Ascending aorta (tissue), 2 donors: ENCODE measurements at regions not wholly inside any gene's neighbourhood (a gene's known extent, or its start where the extent isn't known, plus 50 kb on each side); places are given as distances from the start of the nearest gene placed in this dataset.
"Not testable (repeated sequence)": the region's sequence is repeated elsewhere in the genome, so short reads cannot be mapped to it uniquely, and the experiment has no call there.

ENCODE experiments used
- DNase-seq, 2 donors: peaks; one replicate each; pipeline ENCODE4 v3.0.0-alpha.2; 2019; ENCODE audit warnings: low spot score in 2 of 2
- H3K27ac ChIP-seq, 2 donors: fragments of 200-600 bp; sonication (generic); one replicate each; pipeline ENCODE4 v1.5.1; 2016 to 2017; ENCODE audit warnings: mild to moderate bottlenecking in 1 of 2
- H3K27me3 ChIP-seq: fragments of 200-600 bp; sonication (generic); one replicate; pipeline ENCODE4 v1.5.1; 2017
- H3K36me3 ChIP-seq, 2 donors: fragments of 200-600 bp; sonication (generic); one replicate each; pipeline ENCODE4 v1.5.1; 2016
- H3K4me1 ChIP-seq, 2 donors: fragments of 200-600 bp; sonication (generic); one replicate each; pipeline ENCODE4 v1.5.1; 2016 to 2017; ENCODE audit warnings: mild to moderate bottlenecking in 1 of 2
- H3K4me3 ChIP-seq, 2 donors: fragments of 200-600 bp; sonication (generic); one replicate each; pipeline ENCODE4 v1.5.1; 2016 to 2017; ENCODE audit warnings: mild to moderate bottlenecking in 1 of 2
- H3K9me3 ChIP-seq, 2 donors: fragments of 200-600 bp; sonication (generic); one replicate each; pipeline ENCODE4 v1.5.1; 2016
- CTCF ChIP-seq, 3 experiments: fragments of 200-600 bp in 2 of 3; fragments of 450-650 bp in 1 of 3; sonication (generic) in 2 of 3; IDR thresholded peaks; one replicate each; pipeline ENCODE4 v1.5.1; 2016 to 2019; ENCODE audit warnings: antibody characterized with exemption in 3 of 3, mild to moderate bottlenecking in 1 of 3, moderate library complexity in 1 of 3
- intact Hi-C: fragments of 100-400 bp; cut with DNase I; formaldehyde crosslinking; loops from one replicate; pipeline ENCODE4 v1.15.1; 2023

GRCh38 chr2:55804535-55804934 is 110.9 kb upstream of the PNPT1 start:
- intact Hi-C loops = no loop called here
- peaks cover 3 to 23% of the 10 kb centered on the region in 2 donors for H3K4me1 ChIP-seq
- no peaks in the 10 kb centered on the region for H3K9me3 ChIP-seq
- H3K36me3 ChIP-seq = no peaks in the 10 kb centered on the region
- H3K27me3 ChIP-seq = no peaks in the 10 kb centered on the region
- no peak for TF ChIP-seq CTCF (IDR thresholded peaks at IDR 0.05)
- DNase-seq = no peak
- H3K4me3 ChIP-seq = peak overlapping the region in 1 of 2 donors; percentile 16
- peak overlapping the region; percentile 10 to 13 for H3K27ac ChIP-seq

GRCh38 chr2:55802067-55802466 is 108.4 kb upstream of the PNPT1 start:
- no peak for TF ChIP-seq CTCF (IDR thresholded peaks at IDR 0.05)
- intact Hi-C loops = no loop called here
- H3K36me3 ChIP-seq = no peaks in the 10 kb centered on the region
- no peak for DNase-seq
- H3K4me3 ChIP-seq = no peak overlapping the region
- H3K4me1 ChIP-seq = peaks cover 3 to 23% of the 10 kb centered on the region in 2 donors
- no peak overlapping the region for H3K27ac ChIP-seq
- no peaks in the 10 kb centered on the region for H3K9me3 ChIP-seq
- no peaks in the 10 kb centered on the region for H3K27me3 ChIP-seq

GRCh38 chr2:55801436-55801835 is 107.8 kb upstream of the PNPT1 start:
- intact Hi-C loops = no loop called here
- Histone ChIP-seq H3K27ac (no peak overlapping the region), H3K36me3 (no peaks in the 10 kb centered on the region), H3K4me3 (no peak overlapping the region), H3K9me3 (no peaks in the 10 kb centered on the region), H3K27me3 (no peaks in the 10 kb centered on the region), H3K4me1 (peaks cover 3 to 23% of the 10 kb centered on the region in 2 donors)
- DNase-seq = no peak
- TF ChIP-seq CTCF (IDR thresholded peaks at IDR 0.05) = no peak

- H3K4me1 ChIP-seq, H3K9me3 ChIP-seq, H3K36me3 ChIP-seq, H3K4me3 ChIP-seq, DNase-seq, H3K27me3 ChIP-seq, H3K27ac ChIP-seq, intact Hi-C loops: not testable (repeated sequence)
Observed at GRCh38 chr2:55799624-55800023, 106.0 kb upstream of the PNPT1 start.

GRCh38 chr2:55796121-55796520 is 102.5 kb upstream of the PNPT1 start:
- no peak for TF ChIP-seq CTCF (IDR thresholded peaks at IDR 0.05)
- H3K27me3 ChIP-seq = no peaks in the 10 kb centered on the region
- H3K4me3 ChIP-seq = no peak overlapping the region
- no peak for DNase-seq
- H3K27ac ChIP-seq = no peak overlapping the region
- H3K4me1 ChIP-seq = no peaks in the 10 kb centered on the region
- no peaks in the 10 kb centered on the region for H3K36me3 ChIP-seq
- intact Hi-C loops = no loop called here
- no peaks in the 10 kb centered on the region for H3K9me3 ChIP-seq

GRCh38 chr2:55793602-55794001 is 100.0 kb upstream of the PNPT1 start:
- H3K27ac ChIP-seq, H3K36me3 ChIP-seq, H3K27me3 ChIP-seq, DNase-seq, H3K4me3 ChIP-seq, intact Hi-C loops, H3K9me3 ChIP-seq, H3K4me1 ChIP-seq: not testable (repeated sequence)

- intact Hi-C loops = no loop called here
- Histone ChIP-seq H3K36me3 (no peaks in the 10 kb centered on the region), H3K27me3 (no peaks in the 10 kb centered on the region), H3K9me3 (no peaks in the 10 kb centered on the region), H3K4me1 (no peaks in the 10 kb centered on the region), H3K4me3 (no peak overlapping the region), H3K27ac (no peak overlapping the region)
- no peak for DNase-seq
- no peak for TF ChIP-seq CTCF (IDR thresholded peaks at IDR 0.05)
Observed at GRCh38 chr2:55786280-55786679, 92.6 kb upstream of the PNPT1 start.

- H3K27ac ChIP-seq, H3K4me3 ChIP-seq, H3K27me3 ChIP-seq, intact Hi-C loops, H3K4me1 ChIP-seq, DNase-seq, H3K36me3 ChIP-seq, H3K9me3 ChIP-seq: not testable (repeated sequence)
Observed at GRCh38 chr2:55783751-55784150, 90.1 kb upstream of the PNPT1 start.
